AG04450 (cell line): ENCODE measurements at regions not wholly inside any gene's neighbourhood (a gene's known extent, or its start where the extent isn't known, plus 50 kb on each side); places are given as distances from the start of the nearest gene placed in this dataset.

Source experiments
- CTCF ChIA-PET: fragments of 300-600, 350-600 bp; formaldehyde crosslinking; extraction: SDS; loops from one replicate; lab custom pipeline; 2022; ENCODE audit warnings: antibody characterized with exemption, inconsistent platforms; lab: Charles Lee
- POLR2A ChIA-PET: fragments of 350-600 bp; formaldehyde crosslinking; extraction: SDS; loops from one replicate; lab custom pipeline; 2021; ENCODE audit warnings: antibody characterized with exemption, inconsistent platforms; lab: Yijun Ruan, JAX
- DNase-seq: peaks from one replicate; pipeline ENCODE4 v3.0.0-alpha.2; 2011; ENCODE audit warnings: low read depth, low spot score
- H3K27ac ChIP-seq: one replicate; pipeline ENCODE4 v1.5.1; 2012; ENCODE audit warnings: low read depth, low read length, control low read depth
- H3K27me3 ChIP-seq: one replicate; pipeline ENCODE4 v1.6.0; 2012; ENCODE audit warnings: low read length; ENCODE audit not compliant: control insufficient read depth, insufficient read depth
- H3K4me3 ChIP-seq: 2 replicates; pipeline ENCODE4 v1.5.1; 2011; ENCODE audit warnings: mild to moderate bottlenecking, low read depth, low read length, control low read depth
- H3K9me3 ChIP-seq: 2 replicates; pipeline ENCODE4 v1.5.1; 2012; ENCODE audit warnings: low read length; ENCODE audit not compliant: control insufficient read depth, insufficient read depth
- TF ChIP-seq, protein P1 (sequence below): IDR thresholded peaks from 2 replicates; pipeline ENCODE4 v1.5.1; 2011; ENCODE audit warnings: low read depth, low read length, control low read depth, inconsistent platforms

DNA sequence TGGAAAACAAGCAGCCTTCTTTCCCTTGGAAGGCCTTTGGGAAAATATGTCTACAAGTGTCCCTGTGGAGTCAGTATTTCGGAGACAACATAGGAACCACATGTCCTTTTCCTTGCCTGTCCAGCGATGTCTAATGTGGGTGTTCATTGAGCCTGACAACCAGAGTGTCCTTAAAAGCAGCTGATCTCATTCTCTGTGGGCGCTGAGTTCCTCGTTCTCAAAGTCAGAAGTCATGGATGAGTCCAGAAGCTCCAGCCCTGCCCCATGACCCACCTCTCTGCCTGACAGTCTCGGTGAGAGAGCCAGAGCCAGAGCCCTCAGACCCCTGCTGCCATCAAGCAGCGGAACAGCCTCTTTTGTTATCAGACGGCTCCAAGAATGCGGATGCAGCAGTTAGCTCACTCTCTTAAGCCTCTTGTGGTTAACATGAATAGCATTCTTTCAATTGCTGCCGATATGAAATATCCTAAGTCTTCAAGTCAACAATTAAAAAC, 329.2 kb downstream of the TGFB2 start:
- POLR2A ChIA-PET: interaction anchor here (0.7 kb wide), 1 partner anchor 329 kb away, joined by 3 read pairs; the partner anchor contains the start of gene TGFB2
- peak; percentile 45 for DNase-seq
- H3K27ac ChIP-seq: peak overlapping the region; percentile 58
- H3K27me3 ChIP-seq: no peaks in the 10 kb centered on the region
- H3K9me3 ChIP-seq: no peaks in the 10 kb centered on the region
- CTCF ChIA-PET: no interaction called here
- TF ChIP-seq, protein P1, sequence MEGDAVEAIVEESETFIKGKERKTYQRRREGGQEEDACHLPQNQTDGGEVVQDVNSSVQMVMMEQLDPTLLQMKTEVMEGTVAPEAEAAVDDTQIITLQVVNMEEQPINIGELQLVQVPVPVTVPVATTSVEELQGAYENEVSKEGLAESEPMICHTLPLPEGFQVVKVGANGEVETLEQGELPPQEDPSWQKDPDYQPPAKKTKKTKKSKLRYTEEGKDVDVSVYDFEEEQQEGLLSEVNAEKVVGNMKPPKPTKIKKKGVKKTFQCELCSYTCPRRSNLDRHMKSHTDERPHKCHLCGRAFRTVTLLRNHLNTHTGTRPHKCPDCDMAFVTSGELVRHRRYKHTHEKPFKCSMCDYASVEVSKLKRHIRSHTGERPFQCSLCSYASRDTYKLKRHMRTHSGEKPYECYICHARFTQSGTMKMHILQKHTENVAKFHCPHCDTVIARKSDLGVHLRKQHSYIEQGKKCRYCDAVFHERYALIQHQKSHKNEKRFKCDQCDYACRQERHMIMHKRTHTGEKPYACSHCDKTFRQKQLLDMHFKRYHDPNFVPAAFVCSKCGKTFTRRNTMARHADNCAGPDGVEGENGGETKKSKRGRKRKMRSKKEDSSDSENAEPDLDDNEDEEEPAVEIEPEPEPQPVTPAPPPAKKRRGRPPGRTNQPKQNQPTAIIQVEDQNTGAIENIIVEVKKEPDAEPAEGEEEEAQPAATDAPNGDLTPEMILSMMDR: no peak
- no peak overlapping the region for H3K4me3 ChIP-seq

DNA sequence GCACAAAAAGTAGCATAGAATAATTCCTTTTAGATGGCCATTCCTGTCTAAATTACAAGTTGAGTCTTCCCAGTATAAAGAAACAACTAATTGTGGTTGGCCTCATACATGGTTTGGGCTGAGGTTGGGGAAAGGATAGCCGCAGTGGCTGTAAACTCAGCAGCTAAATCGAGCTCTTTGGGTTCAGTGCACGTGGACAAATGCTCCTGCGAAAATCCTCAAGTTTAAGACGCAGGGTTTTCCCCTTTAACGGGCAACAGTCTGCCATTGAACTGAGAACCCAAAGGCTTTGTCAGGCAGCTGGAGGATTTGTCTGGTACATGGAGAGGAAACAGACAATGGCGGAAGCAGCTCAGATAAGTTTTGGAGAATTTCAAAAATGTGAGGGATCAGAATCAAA, 331.9 kb downstream of the TGFB2 start:
- Histone ChIP-seq H3K4me3 (no peak overlapping the region), H3K9me3 (no peaks in the 10 kb centered on the region), H3K27ac (no peak overlapping the region), H3K27me3 (no peaks in the 10 kb centered on the region)
- DNase-seq: no peak
- ChIA-PET CTCF (interaction anchor here (1.2 kb wide), 1 partner anchor 390 kb away, joined by 7 read pairs; no protein-coding TSS in a partner anchor), POLR2A (no interaction called here)
- TF ChIP-seq, protein P1: no peak

DNA sequence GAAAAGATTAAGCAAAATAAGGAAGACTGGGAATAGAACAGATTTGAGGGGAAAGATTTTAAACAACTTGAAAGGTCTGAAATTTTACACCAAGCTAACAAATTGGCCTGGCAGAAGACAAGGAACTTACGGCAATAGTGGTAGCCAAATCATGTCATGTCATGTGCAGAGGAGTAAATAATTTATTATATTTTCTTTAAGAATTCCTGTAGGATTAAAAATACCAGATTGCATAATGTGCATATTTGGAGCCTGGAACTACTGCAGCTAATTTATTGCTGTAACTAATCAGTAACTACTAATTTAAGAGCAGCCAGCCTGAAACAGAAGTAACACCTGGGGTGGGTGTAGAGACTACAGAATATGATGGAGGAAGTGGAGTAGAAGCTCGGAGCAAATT, 334.3 kb downstream of the TGFB2 start:
- POLR2A ChIA-PET: no interaction called here

DNA sequence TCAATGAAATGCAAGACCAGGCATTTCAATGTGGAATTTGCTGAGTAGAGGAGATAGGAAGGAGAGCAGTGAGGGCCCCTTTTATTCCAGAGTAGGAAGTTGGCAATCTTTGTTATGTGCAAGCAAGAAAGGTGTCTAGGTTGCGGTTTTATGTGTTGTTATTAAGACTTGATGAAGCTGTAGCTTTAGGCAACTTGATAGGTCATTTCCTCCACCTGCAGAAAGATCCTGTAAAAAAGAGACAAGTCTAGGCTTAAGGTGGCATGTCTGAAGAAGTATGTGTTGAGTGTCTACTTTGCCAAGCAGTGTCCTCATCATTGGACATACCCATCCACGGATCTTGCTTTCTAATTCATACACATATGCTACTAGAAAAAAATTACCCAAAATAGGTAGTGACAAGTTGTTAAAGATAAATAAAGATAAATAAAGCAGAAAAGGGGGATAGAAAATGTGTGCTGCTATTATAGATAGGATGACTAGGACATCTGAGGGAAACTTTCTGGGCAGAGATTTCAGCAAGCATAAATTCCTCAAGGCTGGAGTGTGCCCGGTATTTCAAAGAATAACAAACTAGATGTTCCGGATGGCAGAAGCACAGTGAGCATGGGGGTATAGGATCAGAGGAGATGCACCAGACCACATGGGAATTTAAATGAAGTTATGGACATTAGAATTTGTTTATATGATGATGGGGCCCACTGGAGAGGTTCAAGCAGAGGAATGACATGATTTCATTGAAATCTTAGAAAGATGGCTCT, 335.0 kb downstream of the TGFB2 start:
- no peak overlapping the region for H3K27ac ChIP-seq
- ChIA-PET CTCF (no interaction called here), POLR2A (no interaction called here)
- DNase-seq: no peak
- TF ChIP-seq, protein P1: no peak
- H3K4me3 ChIP-seq: no peak overlapping the region
- no peaks in the 10 kb centered on the region for H3K27me3 ChIP-seq
- H3K9me3 ChIP-seq: no peaks in the 10 kb centered on the region

More for the DNA sequence above, 334.3 kb downstream of the TGFB2 start:
- CTCF ChIA-PET: no interaction called here
- DNase-seq: no peak
- no peak overlapping the region for H3K4me3 ChIP-seq
- H3K27me3 ChIP-seq: no peaks in the 10 kb centered on the region
- no peak overlapping the region for H3K27ac ChIP-seq
- H3K9me3 ChIP-seq: no peaks in the 10 kb centered on the region
- TF ChIP-seq, protein P1: no peak

DNA sequence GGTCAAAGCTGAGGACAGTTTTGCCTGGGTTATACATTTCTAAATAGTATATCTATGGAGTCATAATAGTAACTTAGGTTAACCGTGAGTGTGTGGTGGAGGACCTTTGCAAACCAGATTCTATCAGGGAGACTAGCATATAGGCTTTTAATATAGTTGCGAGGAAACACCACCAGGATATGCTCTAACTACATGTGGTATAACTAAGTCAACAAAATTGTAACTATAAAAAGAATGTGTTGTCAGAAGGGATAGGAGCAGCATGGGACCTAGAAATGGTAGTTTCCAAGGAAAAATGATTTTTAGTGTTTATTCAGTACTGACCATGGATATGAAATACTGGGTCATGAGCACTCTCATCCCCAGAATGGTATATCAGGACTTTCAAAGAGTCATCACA, 338.1 kb downstream of the TGFB2 start:
- POLR2A ChIA-PET: no interaction called here
- DNase-seq: no peak
- Histone ChIP-seq H3K4me3 (no peak overlapping the region), H3K27me3 (no peaks in the 10 kb centered on the region), H3K9me3 (no peaks in the 10 kb centered on the region), H3K27ac (no peak overlapping the region)
- CTCF ChIA-PET: interaction anchor here (0.7 kb wide), 1 partner anchor 160 kb away, joined by 3 read pairs; no protein-coding TSS in a partner anchor
- TF ChIP-seq, protein P1: peak; percentile 30
